ENCODE measurements at regions not wholly inside any gene's neighbourhood (a gene's known extent, or its start where the extent isn't known, plus 50 kb on each side); places are given as distances from the start of the nearest gene placed in this dataset.

DNA sequence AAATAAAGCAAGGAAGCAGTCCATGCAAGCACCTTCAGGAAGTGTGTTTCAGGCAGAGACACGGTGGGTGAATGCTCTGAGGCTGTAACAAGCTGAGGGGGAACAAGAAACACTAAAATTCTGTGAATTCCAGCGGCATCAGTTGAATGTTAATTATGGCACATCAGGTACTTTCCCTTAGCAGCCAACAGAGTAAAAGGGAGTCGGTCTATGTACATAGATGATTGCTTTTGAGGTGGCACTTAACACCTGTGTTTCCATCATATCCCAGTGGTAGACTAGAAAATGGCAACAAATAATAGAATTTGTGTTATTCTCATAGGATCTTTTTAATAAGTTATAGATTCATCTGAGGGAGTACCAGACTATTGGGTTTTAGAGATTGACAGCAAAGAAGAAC, 481.0 kb upstream of the KLF6 start:
- Histone ChIP-seq H3K4ac (ENCODE audit: low read depth, low read length) (no peak overlapping the region), H3K27me3 (ENCODE audit: insufficient read depth, low read length) (no peaks in the 10 kb centered on the region), H3K4me2 (ENCODE audit: insufficient read depth, insufficient read length, low read length) (no peak overlapping the region), H4K91ac (ENCODE audit: insufficient read length, low read depth, low read length) (no peak overlapping the region), H3T11ph (ENCODE audit: low read length) (no peak overlapping the region), H3K56ac (ENCODE audit: insufficient read length, low read depth, low read length) (no peak overlapping the region), H4K5ac (ENCODE audit: insufficient read length, low read depth, low read length) (no peak overlapping the region), H2AK5ac (ENCODE audit: insufficient read length, low read length) (no peak overlapping the region), H3K9ac (ENCODE audit: extremely low read depth, insufficient read length, low read length) (no peak overlapping the region), H2BK20ac (ENCODE audit: low read depth, low read length, poor library complexity, severe bottlenecking) (no peak overlapping the region), H4K8ac (replicated peaks; ENCODE audit: insufficient read length, low read depth, low read length) (no peak overlapping the region), H4K20me1 (ENCODE audit: control insufficient read depth, insufficient read depth, insufficient read length) (no peaks in the 10 kb centered on the region), H2BK5ac (ENCODE audit: insufficient read length, low read length) (no peak overlapping the region), H3K14ac (ENCODE audit: insufficient read depth, low read length) (no peak overlapping the region), H3K18ac (ENCODE audit: insufficient read length, low read depth, low read length) (no peak overlapping the region), H3K23me2 (ENCODE audit: insufficient read length, low read depth, low read length, poor library complexity, severe bottlenecking) (no peaks in the 10 kb centered on the region), H3K23ac (ENCODE audit: insufficient read length, low read depth, low read length) (no peak overlapping the region), H2BK120ac (ENCODE audit: low read depth, low read length, poor library complexity, severe bottlenecking) (no peak overlapping the region), H2AFZ (ENCODE audit: low read length) (no peak overlapping the region), H2BK12ac (ENCODE audit: insufficient read length, low read depth, low read length) (no peak overlapping the region), H3K4me1 (ENCODE audit: insufficient read depth, low read length) (no peaks in the 10 kb centered on the region), H2BK15ac (ENCODE audit: low read depth, low read length) (no peak overlapping the region), H3K9me3 (ENCODE audit: control insufficient read depth, low read depth, low read length) (peaks cover 1% of the 10 kb centered on the region), H3K27ac (ENCODE audit: insufficient read length, low read depth, low read length) (no peak overlapping the region), H3K79me1 (ENCODE audit: insufficient read depth, low read depth, low read length, poor library complexity, severe bottlenecking) (no peaks in the 10 kb centered on the region), H3K79me2 (ENCODE audit: insufficient read depth, low read length) (no peaks in the 10 kb centered on the region)
- no CpG with 5 or more reads among the region's 3 CpGs for WGBS (ENCODE audit: extremely low coverage, insufficient read length, low lambda C conversion rate)
- Mint-ChIP-seq H3K4me3 (no peak overlapping the region), H3K36me3 (ENCODE audit: insufficient read depth in 1 of 3, low read depth in 3 of 3) (peaks cover 9 to 12% (median 10%) of the 10 kb centered on the region in 3 experiments), H3K27ac (peak overlapping the region in 1 of 3 experiments; percentile 48; a peak in 1 of 7 replicates), H3K9me3 (peaks cover 12 to 22% of the 10 kb centered on the region in 2 experiments), H3K27me3 (ENCODE audit: low read depth) (no peaks in the 10 kb centered on the region), H3K4me1 (no peaks in the 10 kb centered on the region)
- TF ChIP-seq, protein P1, sequence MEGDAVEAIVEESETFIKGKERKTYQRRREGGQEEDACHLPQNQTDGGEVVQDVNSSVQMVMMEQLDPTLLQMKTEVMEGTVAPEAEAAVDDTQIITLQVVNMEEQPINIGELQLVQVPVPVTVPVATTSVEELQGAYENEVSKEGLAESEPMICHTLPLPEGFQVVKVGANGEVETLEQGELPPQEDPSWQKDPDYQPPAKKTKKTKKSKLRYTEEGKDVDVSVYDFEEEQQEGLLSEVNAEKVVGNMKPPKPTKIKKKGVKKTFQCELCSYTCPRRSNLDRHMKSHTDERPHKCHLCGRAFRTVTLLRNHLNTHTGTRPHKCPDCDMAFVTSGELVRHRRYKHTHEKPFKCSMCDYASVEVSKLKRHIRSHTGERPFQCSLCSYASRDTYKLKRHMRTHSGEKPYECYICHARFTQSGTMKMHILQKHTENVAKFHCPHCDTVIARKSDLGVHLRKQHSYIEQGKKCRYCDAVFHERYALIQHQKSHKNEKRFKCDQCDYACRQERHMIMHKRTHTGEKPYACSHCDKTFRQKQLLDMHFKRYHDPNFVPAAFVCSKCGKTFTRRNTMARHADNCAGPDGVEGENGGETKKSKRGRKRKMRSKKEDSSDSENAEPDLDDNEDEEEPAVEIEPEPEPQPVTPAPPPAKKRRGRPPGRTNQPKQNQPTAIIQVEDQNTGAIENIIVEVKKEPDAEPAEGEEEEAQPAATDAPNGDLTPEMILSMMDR (conservative IDR thresholded peaks at IDR 0.05): no peak
- DNase-seq: no peak
